Endodermal cell (in vitro differentiated cells): ENCODE measurements at regions not wholly inside any gene's neighbourhood (a gene's known extent, or its start where the extent isn't known, plus 50 kb on each side); places are given as distances from the start of the nearest gene placed in this dataset.

Experiments used
- DNase-seq: peaks from one replicate; pipeline ENCODE4 v3.0.0-alpha.2; 2017
- H3K27ac ChIP-seq: 2 replicates; pipeline ENCODE4 v1.5.1; 2013; ENCODE audit warnings: mild to moderate bottlenecking, low read depth, low read length, moderate library complexity
- H3K27me3 ChIP-seq: 2 replicates; pipeline ENCODE4 v1.6.1; 2013; ENCODE audit warnings: mild to moderate bottlenecking, low read length, moderate library complexity; ENCODE audit not compliant: insufficient read depth, control insufficient read depth, poor library complexity, severe bottlenecking
- H3K36me3 ChIP-seq: 2 replicates; pipeline ENCODE4 v1.7.0; 2013; ENCODE audit warnings: mild to moderate bottlenecking, low read length, moderate library complexity; ENCODE audit not compliant: control insufficient read depth, insufficient read depth
- H3K4me1 ChIP-seq: one replicate; pipeline ENCODE4 v1.7.0; 2013; ENCODE audit warnings: low read length; ENCODE audit not compliant: control insufficient read depth, insufficient read depth
- H3K4me3 ChIP-seq: 2 replicates; pipeline ENCODE4 v1.5.1; 2013; ENCODE audit warnings: mild to moderate bottlenecking, low read length, moderate library complexity
- H3K9ac ChIP-seq: 2 replicates; pipeline ENCODE4 v1.6.1; 2013; ENCODE audit warnings: mild to moderate bottlenecking, low read length, moderate library complexity; ENCODE audit not compliant: poor library complexity, severe bottlenecking; ENCODE audit errors: extremely low read depth
- H3K9me3 ChIP-seq: 2 replicates; pipeline ENCODE4 v1.6.1; 2013; ENCODE audit warnings: mild to moderate bottlenecking, low read length, moderate library complexity; ENCODE audit not compliant: control insufficient read depth
- H3K27ac Mint-ChIP-seq: 2 replicates; pipeline ENCODE4 v1.8.0; 2020; ENCODE audit warnings: mixed read lengths
- H3K27me3 Mint-ChIP-seq: 2 replicates; pipeline ENCODE4 v1.8.0; 2021; ENCODE audit warnings: mild to moderate bottlenecking, mixed read lengths; ENCODE audit not compliant: insufficient read depth
- H3K36me3 Mint-ChIP-seq: 2 replicates; pipeline ENCODE4 v1.8.0; 2020; ENCODE audit warnings: low read depth, mixed read lengths
- H3K4me1 Mint-ChIP-seq: 2 replicates; pipeline ENCODE4 v1.8.0; 2020; ENCODE audit warnings: mixed read lengths
- H3K4me3 Mint-ChIP-seq: 2 replicates; pipeline ENCODE4 v1.8.0; 2020; ENCODE audit warnings: mild to moderate bottlenecking, moderate library complexity, mixed read lengths
- H3K9me3 Mint-ChIP-seq: 2 replicates; pipeline ENCODE4 v1.8.0; 2020; ENCODE audit warnings: mild to moderate bottlenecking, mixed read lengths
- CTCF ChIP-seq: fragments of 200-600 bp; sonication (generic); conservative IDR thresholded peaks from 2 replicates; pipeline ENCODE4 v1.5.0; 2021; ENCODE audit warnings: antibody characterized with exemption, mild to moderate bottlenecking
- WGBS, 2 experiments: methylation state at CpG; one replicate each; pipeline versions ENCODE4 v1.1.5 to v1.1.7; 2013; ENCODE audit warnings: missing lambda C conversion rate in 2 of 2, mixed read lengths in 1 of 2; ENCODE audit not compliant: insufficient coverage in 1 of 2, insufficient read length in 1 of 2; 5-methylcytosine and 5-hydroxymethylcytosine counted together

- H3K4me3 ChIP-seq = no peak overlapping the region
- no peaks in the 10 kb centered on the region for H3K27me3 ChIP-seq
- no peak overlapping the region for H3K4me3 Mint-ChIP-seq
- H3K36me3 ChIP-seq = no peaks in the 10 kb centered on the region
- no peak for TF ChIP-seq CTCF
- no peaks in the 10 kb centered on the region for H3K36me3 Mint-ChIP-seq
- H3K9me3 ChIP-seq = no peaks in the 10 kb centered on the region
- H3K9me3 Mint-ChIP-seq = no peaks in the 10 kb centered on the region
- no peaks in the 10 kb centered on the region for H3K4me1 ChIP-seq
- H3K27ac Mint-ChIP-seq = no peak overlapping the region
- no peaks in the 10 kb centered on the region for H3K27me3 Mint-ChIP-seq
- DNase-seq = no peak
- 92 to 95% methylated on average over 6 to 16 of the region's 16 CpGs for WGBS, 2 experiments
- H3K9ac ChIP-seq = no peak overlapping the region
- no peak overlapping the region for H3K27ac ChIP-seq
- no peaks in the 10 kb centered on the region for H3K4me1 Mint-ChIP-seq
Measured at GRCh38 chr22:49244466-49245420, 582.9 kb downstream of the BRD1 start.

GRCh38 chr22:49243965-49244364 lies 583.7 kb downstream of the BRD1 start:
- H3K27me3 Mint-ChIP-seq = no peaks in the 10 kb centered on the region
- H3K4me3 ChIP-seq = no peak overlapping the region
- TF ChIP-seq CTCF = no peak
- no peak overlapping the region for H3K27ac ChIP-seq
- no peak overlapping the region for H3K4me3 Mint-ChIP-seq
- no peaks in the 10 kb centered on the region for H3K4me1 ChIP-seq
- no peak overlapping the region for H3K27ac Mint-ChIP-seq
- no peak overlapping the region for H3K9ac ChIP-seq
- no peaks in the 10 kb centered on the region for H3K36me3 ChIP-seq
- 88 to 93% methylated on average over 3 to 7 of the region's 7 CpGs for whole genome bisulfite sequencing, 2 experiments
- H3K9me3 Mint-ChIP-seq = no peaks in the 10 kb centered on the region
- DNase-seq = no peak
- H3K9me3 ChIP-seq = no peaks in the 10 kb centered on the region
- no peaks in the 10 kb centered on the region for H3K27me3 ChIP-seq
- no peaks in the 10 kb centered on the region for H3K4me1 Mint-ChIP-seq
- no peaks in the 10 kb centered on the region for H3K36me3 Mint-ChIP-seq

- H3K27ac ChIP-seq = no peak overlapping the region
- Mint-ChIP-seq H3K27me3 (no peaks in the 10 kb centered on the region), H3K4me1 (no peaks in the 10 kb centered on the region), H3K27ac (no peak overlapping the region), H3K36me3 (no peaks in the 10 kb centered on the region), H3K9me3 (no peaks in the 10 kb centered on the region), H3K4me3 (no peak overlapping the region)
- DNase-seq = no peak
- WGBS, 2 experiments = 91 to 97% methylated on average over 5 of the region's 5 CpGs
- no peaks in the 10 kb centered on the region for H3K27me3 ChIP-seq
- H3K9ac ChIP-seq = no peak overlapping the region
- no peaks in the 10 kb centered on the region for H3K36me3 ChIP-seq
- no peak overlapping the region for H3K4me3 ChIP-seq
- no peaks in the 10 kb centered on the region for H3K4me1 ChIP-seq
- no peaks in the 10 kb centered on the region for H3K9me3 ChIP-seq
- TF ChIP-seq CTCF = no peak
Measured at GRCh38 chr22:49243335-49243734, 584.3 kb downstream of the BRD1 start.
